ENCODE measurements at regions not wholly inside any gene's neighbourhood (a gene's known extent, or its start where the extent isn't known, plus 50 kb on each side); places are given as distances from the start of the nearest gene placed in this dataset.

- Histone ChIP-seq H3K27me3 (no peaks in the 10 kb centered on the region), H3K27ac (no peak overlapping the region), H3K4me3 (no peak overlapping the region), H3K36me3 (no peaks in the 10 kb centered on the region), H3K9me3 (no peaks in the 10 kb centered on the region), H3K4me1 (ENCODE audit: insufficient read depth) (no peaks in the 10 kb centered on the region)
- TF ChIP-seq CTCF (IDR thresholded peaks at IDR 0.05): no peak
- TF ChIP-seq POLR2A (IDR thresholded peaks at IDR 0.05): no peak
- no peak for TF ChIP-seq EP300 (IDR thresholded peaks at IDR 0.05)
- no peak for DNase-seq
- intact Hi-C loops (cut with DNase I): no loop called here
- WGBS, 3 donors: 85 to 91% (median 85%) methylated on average over 4 of the region's 4 CpGs
Measured at GRCh38 chr4:149135062-149135461, 680.6 kb downstream of the IQCM start.

- no peaks in the 10 kb centered on the region for H3K4me1 ChIP-seq (ENCODE audit: insufficient read depth)
- DNase-seq: no peak
- WGBS, 3 donors: 70 to 78% (median 75%) methylated on average over 5 of the region's 5 CpGs
- no peak overlapping the region for H3K4me3 ChIP-seq
- H3K9me3 ChIP-seq: no peaks in the 10 kb centered on the region
- TF ChIP-seq CTCF (IDR thresholded peaks at IDR 0.05) (no peak), POLR2A (IDR thresholded peaks at IDR 0.05) (no peak), EP300 (IDR thresholded peaks at IDR 0.05) (no peak)
- H3K27me3 ChIP-seq: no peaks in the 10 kb centered on the region
- no peaks in the 10 kb centered on the region for H3K36me3 ChIP-seq
- intact Hi-C loops (cut with DNase I): no loop called here
- no peak overlapping the region for H3K27ac ChIP-seq
Measured at GRCh38 chr4:149121023-149121404, 678.8 kb upstream of the NR3C2 start.

GRCh38 chr4:149120331-149121022 is 678.3 kb upstream of the NR3C2 start:
- WGBS, 3 donors: 79 to 88% (median 83%) methylated on average over 2 of the region's 2 CpGs
- intact Hi-C loops (cut with DNase I): no loop called here
- no peaks in the 10 kb centered on the region for H3K36me3 ChIP-seq

GRCh38 chr4:149116806-149117205 is 674.6 kb upstream of the NR3C2 start:
- Histone ChIP-seq H3K9me3 (no peaks in the 10 kb centered on the region), H3K27ac (no peak overlapping the region), H3K4me1 (ENCODE audit: insufficient read depth) (no peaks in the 10 kb centered on the region), H3K36me3 (no peaks in the 10 kb centered on the region), H3K4me3 (no peak overlapping the region), H3K27me3 (no peaks in the 10 kb centered on the region)
- intact Hi-C loops (cut with DNase I): no loop called here
- no peak for DNase-seq
- TF ChIP-seq EP300 (IDR thresholded peaks at IDR 0.05): no peak
- TF ChIP-seq POLR2A (IDR thresholded peaks at IDR 0.05): no peak
- WGBS, 3 donors: 95 to 97% (median 95%) methylated on average over 2 of the region's 2 CpGs

More at GRCh38 chr4:149120331-149121022, 678.3 kb upstream of the NR3C2 start:
- H3K9me3 ChIP-seq: no peaks in the 10 kb centered on the region
- TF ChIP-seq CTCF (IDR thresholded peaks at IDR 0.05) (no peak), POLR2A (IDR thresholded peaks at IDR 0.05) (no peak), EP300 (IDR thresholded peaks at IDR 0.05) (no peak)
- no peak overlapping the region for H3K27ac ChIP-seq
- DNase-seq: no peak
- H3K4me1 ChIP-seq (ENCODE audit: insufficient read depth): no peaks in the 10 kb centered on the region
- no peak overlapping the region for H3K4me3 ChIP-seq
- H3K27me3 ChIP-seq: no peaks in the 10 kb centered on the region

GRCh38 chr4:149113804-149114430 is 671.7 kb upstream of the NR3C2 start:
- Histone ChIP-seq H3K27me3 (no peaks in the 10 kb centered on the region), H3K4me1 (ENCODE audit: insufficient read depth) (no peaks in the 10 kb centered on the region), H3K4me3 (no peak overlapping the region), H3K9me3 (no peaks in the 10 kb centered on the region), H3K27ac (no peak overlapping the region), H3K36me3 (no peaks in the 10 kb centered on the region)
- intact Hi-C loops (cut with DNase I): no loop called here
- TF ChIP-seq POLR2A (IDR thresholded peaks at IDR 0.05) (no peak), CTCF (IDR thresholded peaks at IDR 0.05) (no peak), EP300 (IDR thresholded peaks at IDR 0.05) (no peak)
- no peak for DNase-seq
- 80 to 86% (median 83%) methylated on average over 1 of the region's 1 CpG for WGBS, 3 donors
